HEK293T (cell line): ENCODE measurements at regions not wholly inside any gene's neighbourhood (a gene's known extent, or its start where the extent isn't known, plus 50 kb on each side); places are given as distances from the start of the nearest gene placed in this dataset.

Experiments used
- ARNT ChIP-seq: fragments of 450-650 bp; IDR thresholded peaks from 2 replicates; pipeline ENCODE4 v1.6.1; 2017; ENCODE audit warnings: mild to moderate bottlenecking
- BHLHE40 ChIP-seq: fragments of 450-650 bp; IDR thresholded peaks from 2 replicates; pipeline ENCODE4 v1.6.1; 2016; ENCODE audit warnings: mild to moderate bottlenecking, moderate library complexity, borderline replicate concordance
- CTBP1 ChIP-seq: fragments of 450-650 bp; IDR thresholded peaks from 2 replicates; pipeline ENCODE4 v1.6.1; 2016; ENCODE audit warnings: borderline replicate concordance
- FOXA1 ChIP-seq: fragments of 450-650 bp; IDR thresholded peaks from 2 replicates; pipeline ENCODE4 v1.6.1; 2016; ENCODE audit warnings: mild to moderate bottlenecking
- FOXM1 ChIP-seq: fragments of 450-650 bp; IDR thresholded peaks from 2 replicates; pipeline ENCODE4 v1.6.1; 2017; ENCODE audit warnings: mild to moderate bottlenecking, borderline replicate concordance
- HDGF ChIP-seq: fragments of 450-650 bp; IDR thresholded peaks from 2 replicates; pipeline ENCODE4 v1.6.1; 2017; ENCODE audit warnings: antibody characterized with exemption, borderline replicate concordance
- LEF1 ChIP-seq: fragments of 450-650 bp; IDR thresholded peaks from 2 replicates; pipeline ENCODE4 v1.6.1; 2017; ENCODE audit warnings: mild to moderate bottlenecking, borderline replicate concordance
- NFRKB ChIP-seq: fragments of 450-650 bp; IDR thresholded peaks from 2 replicates; pipeline ENCODE4 v1.6.1; 2016; ENCODE audit warnings: mild to moderate bottlenecking, moderate library complexity
- PKNOX1 ChIP-seq: fragments of 450-650 bp; IDR thresholded peaks from 2 replicates; pipeline ENCODE4 v1.6.1; 2016
- SP1 ChIP-seq: fragments of 450-650 bp; IDR thresholded peaks from 2 replicates; pipeline ENCODE4 v1.6.1; 2017
- SUZ12 ChIP-seq: fragments of 450-650 bp; IDR thresholded peaks from 2 replicates; pipeline ENCODE4 v1.6.1; 2016; ENCODE audit warnings: mild to moderate bottlenecking
- TARDBP ChIP-seq: fragments of 450-650 bp; IDR thresholded peaks from 2 replicates; pipeline ENCODE4 v1.6.1; 2016
- ZNF384 ChIP-seq: fragments of 450-650 bp; IDR thresholded peaks from 2 replicates; pipeline ENCODE4 v1.6.1; 2016

DNA sequence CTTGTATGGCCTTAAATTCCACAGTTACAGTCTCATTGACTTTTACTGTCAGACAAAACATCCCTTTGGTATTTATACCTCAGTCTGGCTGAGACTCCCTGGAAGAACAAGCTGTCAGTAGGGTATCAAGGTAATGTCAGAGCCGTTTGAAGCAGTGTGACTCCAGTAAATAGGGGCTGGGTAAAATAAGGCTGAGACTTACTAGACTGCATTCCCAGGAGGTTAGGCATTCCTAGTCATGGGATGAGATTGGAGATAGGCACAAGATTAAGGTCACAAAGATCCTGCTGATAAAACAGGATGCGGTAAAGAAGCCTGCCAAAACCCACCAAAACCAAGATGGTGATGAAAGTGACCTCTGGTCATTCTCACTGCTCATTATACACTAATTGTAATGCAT lies 219.5 kb upstream of the SKOR2 start:
- no peak for TF ChIP-seq BHLHE40
- TF ChIP-seq LEF1 = no peak
- no peak for TF ChIP-seq PKNOX1
- no peak for TF ChIP-seq SUZ12
- TF ChIP-seq FOXM1 = no peak
- no peak for TF ChIP-seq FOXA1
- TF ChIP-seq TARDBP = no peak
- TF ChIP-seq SP1 = no peak
- no peak for TF ChIP-seq NFRKB
- no peak for TF ChIP-seq CTBP1
- no peak for TF ChIP-seq ARNT
- no peak for TF ChIP-seq ZNF384
- no peak for TF ChIP-seq HDGF
